ENCODE measurements at regions not wholly inside any gene's neighbourhood (a gene's known extent, or its start where the extent isn't known, plus 50 kb on each side); places are given as distances from the start of the nearest gene placed in this dataset.

DNA sequence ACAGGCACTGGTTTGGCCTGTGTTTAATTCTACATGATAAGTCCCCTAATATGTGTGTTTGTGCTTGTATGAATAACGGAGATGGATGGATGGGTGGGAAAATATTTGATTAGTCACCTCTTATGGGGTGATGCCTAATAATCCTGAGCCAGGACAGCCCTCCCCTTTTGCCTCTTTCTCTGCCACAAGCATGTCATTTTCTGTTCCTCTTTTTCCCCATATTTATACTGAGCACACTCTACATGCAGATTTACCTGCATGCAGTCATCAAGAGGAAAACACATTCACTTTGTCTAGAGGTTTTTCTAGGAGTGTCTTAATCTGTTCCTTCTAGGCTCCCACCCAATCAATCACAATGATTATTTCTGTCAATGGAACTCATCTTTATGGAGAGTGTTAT is 111.6 kb upstream of the TBX20 start:
- DNase-seq (ENCODE audit: low read depth) = no peak
- H3K4me3 ChIP-seq (ENCODE audit: low read length) = no peak overlapping the region
- TF ChIP-seq, protein P1, sequence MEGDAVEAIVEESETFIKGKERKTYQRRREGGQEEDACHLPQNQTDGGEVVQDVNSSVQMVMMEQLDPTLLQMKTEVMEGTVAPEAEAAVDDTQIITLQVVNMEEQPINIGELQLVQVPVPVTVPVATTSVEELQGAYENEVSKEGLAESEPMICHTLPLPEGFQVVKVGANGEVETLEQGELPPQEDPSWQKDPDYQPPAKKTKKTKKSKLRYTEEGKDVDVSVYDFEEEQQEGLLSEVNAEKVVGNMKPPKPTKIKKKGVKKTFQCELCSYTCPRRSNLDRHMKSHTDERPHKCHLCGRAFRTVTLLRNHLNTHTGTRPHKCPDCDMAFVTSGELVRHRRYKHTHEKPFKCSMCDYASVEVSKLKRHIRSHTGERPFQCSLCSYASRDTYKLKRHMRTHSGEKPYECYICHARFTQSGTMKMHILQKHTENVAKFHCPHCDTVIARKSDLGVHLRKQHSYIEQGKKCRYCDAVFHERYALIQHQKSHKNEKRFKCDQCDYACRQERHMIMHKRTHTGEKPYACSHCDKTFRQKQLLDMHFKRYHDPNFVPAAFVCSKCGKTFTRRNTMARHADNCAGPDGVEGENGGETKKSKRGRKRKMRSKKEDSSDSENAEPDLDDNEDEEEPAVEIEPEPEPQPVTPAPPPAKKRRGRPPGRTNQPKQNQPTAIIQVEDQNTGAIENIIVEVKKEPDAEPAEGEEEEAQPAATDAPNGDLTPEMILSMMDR (IDR thresholded peaks at IDR 0.05; ENCODE audit: insufficient read depth, low read depth, low read length, missing control alignments) = no peak

DNA sequence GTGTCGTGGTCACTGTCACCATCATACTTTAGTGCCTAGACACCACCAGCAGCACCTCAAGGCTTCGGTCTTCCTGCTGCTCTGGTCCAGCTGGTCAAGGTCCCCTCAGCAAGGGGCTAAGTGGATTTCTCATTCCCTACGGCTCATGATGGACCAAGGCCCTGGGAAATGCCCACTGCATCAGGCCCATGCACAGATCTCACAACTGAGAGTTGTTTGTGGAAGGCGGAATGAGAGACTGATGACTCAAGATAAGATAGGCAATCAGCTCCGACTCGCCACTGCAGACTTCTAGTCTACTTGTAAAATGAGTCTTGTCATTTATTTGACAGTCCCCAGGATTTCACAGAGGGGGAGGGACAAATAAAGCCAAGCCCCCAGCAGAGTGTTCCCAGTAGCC is 108.4 kb upstream of the TBX20 start:
- no peak overlapping the region for H3K4me3 ChIP-seq (ENCODE audit: low read length)
- TF ChIP-seq, protein P1 (IDR thresholded peaks at IDR 0.05; ENCODE audit: insufficient read depth, low read depth, low read length, missing control alignments) = no peak
- DNase-seq (ENCODE audit: low read depth) = no peak

DNA sequence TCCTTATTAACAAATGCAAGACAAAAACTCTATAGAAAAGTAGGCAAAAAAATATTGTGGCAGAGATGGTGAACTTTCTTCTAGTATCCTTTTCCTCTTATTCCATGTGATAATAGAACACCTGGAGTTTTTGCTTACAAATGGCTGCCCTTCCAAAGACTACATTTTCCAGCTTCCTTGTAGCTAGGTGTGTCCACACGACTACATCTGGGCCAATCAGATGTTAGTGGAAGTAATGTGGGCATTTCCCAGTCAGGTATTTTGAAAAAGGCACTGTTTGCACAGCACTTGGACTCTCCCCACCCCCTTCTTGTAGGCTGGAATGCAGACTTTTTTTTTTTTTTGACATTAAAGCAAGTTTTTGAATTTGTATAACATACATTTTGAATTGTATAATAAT is 105.5 kb upstream of the TBX20 start:
- TF ChIP-seq, protein P1 (IDR thresholded peaks at IDR 0.05; ENCODE audit: insufficient read depth, low read depth, low read length, missing control alignments) = no peak
- H3K4me3 ChIP-seq (ENCODE audit: low read length) = no peak overlapping the region
- DNase-seq (ENCODE audit: low read depth) = no peak

DNA sequence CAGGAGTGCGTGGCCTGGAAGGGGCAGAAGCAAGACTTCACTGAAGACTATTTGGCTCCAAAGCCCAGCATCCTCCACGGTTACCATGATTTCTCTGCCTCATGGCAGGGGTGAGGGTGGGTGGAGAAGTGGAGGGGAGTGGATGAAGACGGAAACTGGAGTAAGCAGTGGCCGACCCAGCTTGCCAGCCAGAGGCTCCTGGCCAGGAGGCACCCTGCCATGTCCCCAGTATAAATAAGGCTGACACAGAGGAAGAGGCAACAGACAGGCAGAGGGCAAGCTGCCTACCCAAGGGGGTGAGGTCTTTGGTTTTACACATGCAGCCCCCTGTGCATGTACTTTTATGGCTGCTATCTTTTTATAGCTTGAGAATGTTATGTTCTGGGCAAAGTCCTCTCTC is 102.6 kb upstream of the TBX20 start:
- TF ChIP-seq, protein P1 (IDR thresholded peaks at IDR 0.05; ENCODE audit: insufficient read depth, low read depth, low read length, missing control alignments) = no peak
- H3K4me3 ChIP-seq (ENCODE audit: low read length) = no peak overlapping the region
- DNase-seq (ENCODE audit: low read depth) = no peak

DNA sequence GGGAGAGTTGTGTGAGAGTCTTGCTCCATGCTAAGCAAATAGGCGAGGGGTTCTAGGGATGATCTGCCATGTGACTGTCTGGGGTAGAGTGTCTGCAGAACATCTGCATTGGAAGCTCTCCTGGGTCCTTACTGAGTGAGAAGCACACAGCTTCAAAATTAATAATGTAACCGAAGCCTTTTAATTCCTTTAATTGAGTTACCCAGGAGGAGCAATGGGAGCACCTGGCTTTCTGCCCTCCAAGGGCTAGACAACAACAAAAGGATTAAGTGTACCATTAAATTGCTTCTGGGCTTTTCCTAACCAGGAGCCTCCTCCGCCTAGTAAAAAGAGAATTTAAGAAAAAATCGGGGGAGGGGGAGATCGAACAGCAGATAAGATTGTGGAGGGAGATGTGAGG is 102.0 kb upstream of the TBX20 start:
- H3K4me3 ChIP-seq (ENCODE audit: low read length) = no peak overlapping the region
- TF ChIP-seq, protein P1 (IDR thresholded peaks at IDR 0.05; ENCODE audit: insufficient read depth, low read depth, low read length, missing control alignments) = no peak
- DNase-seq (ENCODE audit: low read depth) = no peak

DNA sequence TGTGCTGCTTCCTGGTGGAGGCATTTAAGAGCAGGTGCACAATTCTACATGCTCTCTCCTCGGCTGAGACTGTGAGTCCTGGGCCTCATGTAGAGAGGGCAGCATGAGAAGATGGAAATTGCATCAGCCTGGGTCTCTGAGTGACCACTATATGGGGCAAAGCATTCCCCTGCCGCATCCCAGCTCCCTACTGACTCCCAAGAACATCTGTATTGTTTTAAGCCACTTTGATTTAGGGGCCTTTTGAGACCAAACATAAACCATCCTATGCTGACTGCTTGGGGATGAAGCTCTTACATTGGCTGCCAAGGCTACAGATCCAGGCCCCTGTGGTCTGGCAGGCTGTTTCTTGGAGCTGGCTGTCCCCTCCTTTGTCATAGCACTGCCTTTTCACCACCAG is 101.3 kb upstream of the TBX20 start:
- TF ChIP-seq, protein P1 (IDR thresholded peaks at IDR 0.05; ENCODE audit: insufficient read depth, low read depth, low read length, missing control alignments) = no peak
- H3K4me3 ChIP-seq (ENCODE audit: low read length) = no peak overlapping the region
- DNase-seq (ENCODE audit: low read depth) = no peak

DNA sequence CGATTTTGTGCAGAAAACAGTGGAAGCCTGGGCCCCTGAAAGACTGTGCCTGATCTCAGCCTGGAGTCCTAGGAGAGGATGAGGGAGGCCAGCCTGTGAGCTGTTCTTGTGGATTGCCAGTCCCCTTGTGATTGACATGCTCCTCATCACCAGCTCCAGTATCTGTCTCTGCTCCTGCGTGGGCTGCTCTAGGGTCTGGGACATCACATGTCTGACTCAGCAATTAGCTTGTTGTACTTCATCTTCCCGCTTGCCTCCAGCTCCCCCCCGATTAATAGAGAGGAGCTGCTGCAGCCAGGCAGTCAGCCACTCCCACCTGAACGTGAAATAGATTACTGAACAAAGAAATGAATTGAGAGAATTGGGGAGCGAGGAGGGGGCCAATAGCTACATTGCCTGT is 99.6 kb upstream of the TBX20 start:
- DNase-seq (ENCODE audit: low read depth) = no peak
- no peak overlapping the region for H3K4me3 ChIP-seq (ENCODE audit: low read length)
- TF ChIP-seq, protein P1 (IDR thresholded peaks at IDR 0.05; ENCODE audit: insufficient read depth, low read depth, low read length, missing control alignments) = no peak

Measured in epithelial cell of esophagus (primary cell).